NOMO-1 (cell line): ENCODE measurements at regions not wholly inside any gene's neighbourhood (a gene's known extent, or its start where the extent isn't known, plus 50 kb on each side); places are given as distances from the start of the nearest gene placed in this dataset.
"Not testable (repeated sequence)": the region's sequence is repeated elsewhere in the genome, so short reads cannot be mapped to it uniquely, and the experiment has no call there.

Experiments
- DNase-seq, 2 experiments: peaks; one replicate each; lab custom pipeline; 2025; ENCODE audit not compliant: unreplicated experiment in 2 of 2; lab: John Stamatoyannopoulos, UW

DNA sequence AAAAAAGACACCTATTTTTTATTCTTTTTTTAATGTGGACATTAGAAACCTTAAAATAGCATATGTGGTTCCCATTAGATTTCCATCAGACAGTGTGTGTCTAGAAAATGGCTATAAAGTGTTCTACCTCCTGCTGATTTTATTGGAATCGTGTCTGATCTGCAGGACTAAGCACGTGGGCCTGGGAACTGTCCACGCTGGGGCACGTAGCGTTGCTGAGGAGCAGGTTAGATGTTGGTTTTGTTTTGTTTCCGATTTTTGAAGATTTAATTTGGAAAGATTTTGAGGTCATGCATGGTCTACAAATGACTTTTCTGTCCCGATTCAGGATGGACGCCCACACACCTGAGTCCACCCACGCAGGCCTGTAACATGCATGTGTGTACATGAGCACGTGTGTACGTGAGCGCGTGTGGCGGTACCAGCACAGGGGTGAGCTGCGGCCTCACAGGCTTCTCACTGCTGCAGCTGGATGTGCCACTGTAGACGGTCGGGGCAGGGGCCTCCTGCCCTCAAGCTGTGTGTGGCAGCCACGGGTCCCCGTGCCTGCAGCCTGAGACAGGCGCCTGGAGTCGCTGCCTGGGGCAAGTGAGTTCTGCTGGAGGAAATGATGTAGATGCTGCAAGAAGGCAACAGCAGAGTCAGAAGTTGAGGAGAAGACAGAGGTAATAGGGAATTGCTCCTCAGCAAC lies 99.7 kb upstream of the CTDP1 start:
- no peak for DNase-seq

GRCh38 chr18:79580498-79581171 lies 99.0 kb upstream of the CTDP1 start:
- DNase-seq: no peak

- DNase-seq: no peak
Observed at GRCh38 chr18:79581406-79581805, 98.2 kb upstream of the CTDP1 start.

DNA sequence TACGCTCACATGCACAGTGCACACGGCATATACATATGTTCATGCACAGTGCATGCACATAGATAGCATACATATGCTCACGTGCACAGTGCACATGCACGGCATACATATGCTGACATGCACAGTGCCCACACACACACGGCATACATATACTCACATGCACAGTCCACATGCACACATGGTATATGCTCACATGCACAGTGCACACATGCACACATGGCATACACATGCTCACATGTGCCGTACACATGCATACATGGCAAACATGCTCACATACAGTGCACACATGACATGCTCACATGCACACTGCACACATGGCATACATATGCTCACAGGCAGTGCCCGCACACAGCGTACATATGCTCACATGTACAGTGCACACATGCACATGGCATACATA lies 97.7 kb upstream of the CTDP1 start:
- no peak for DNase-seq

DNA sequence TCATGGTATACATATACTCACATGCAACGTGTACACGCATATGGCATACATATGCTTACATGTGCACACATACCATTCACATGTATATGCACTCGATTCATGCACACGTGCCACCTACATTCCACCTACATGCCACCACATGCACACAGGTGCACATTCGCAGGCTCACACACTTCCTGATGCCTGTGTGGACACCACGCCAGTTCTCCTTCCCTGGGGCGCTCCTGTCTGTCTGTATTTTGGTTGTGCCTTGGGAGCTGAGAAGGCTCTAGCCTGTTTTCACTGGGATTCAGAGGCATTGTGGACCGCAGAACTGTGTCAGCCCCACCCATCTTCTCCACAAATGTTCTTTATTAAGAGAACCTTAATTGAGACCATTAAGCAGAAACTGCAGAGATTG lies 96.6 kb upstream of the CTDP1 start:
- no peak for DNase-seq

DNA sequence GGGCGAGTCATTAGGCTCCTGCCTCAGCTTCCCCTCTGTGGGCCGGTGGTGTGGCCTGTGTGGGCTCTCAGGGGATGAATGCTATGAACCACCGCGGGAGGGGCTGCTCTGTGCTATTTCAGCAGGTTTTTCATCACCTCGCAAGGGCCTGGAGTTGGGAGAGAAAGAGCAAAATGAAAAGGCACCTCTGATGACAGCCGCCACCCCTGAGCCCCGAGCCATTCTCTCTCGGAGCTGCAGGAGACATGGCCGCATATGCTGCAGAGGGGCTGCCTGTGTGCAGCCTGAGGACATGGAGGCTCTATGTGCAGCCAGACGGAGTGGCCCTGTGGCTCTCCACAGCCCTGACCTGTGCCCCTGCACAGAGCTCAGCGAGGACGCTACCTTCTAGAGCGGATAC lies 96.2 kb upstream of the CTDP1 start:
- no peak for DNase-seq

GRCh38 chr18:79583984-79584401 lies 95.6 kb upstream of the CTDP1 start:
- peak; percentile 48 to 53 for DNase-seq

DNA sequence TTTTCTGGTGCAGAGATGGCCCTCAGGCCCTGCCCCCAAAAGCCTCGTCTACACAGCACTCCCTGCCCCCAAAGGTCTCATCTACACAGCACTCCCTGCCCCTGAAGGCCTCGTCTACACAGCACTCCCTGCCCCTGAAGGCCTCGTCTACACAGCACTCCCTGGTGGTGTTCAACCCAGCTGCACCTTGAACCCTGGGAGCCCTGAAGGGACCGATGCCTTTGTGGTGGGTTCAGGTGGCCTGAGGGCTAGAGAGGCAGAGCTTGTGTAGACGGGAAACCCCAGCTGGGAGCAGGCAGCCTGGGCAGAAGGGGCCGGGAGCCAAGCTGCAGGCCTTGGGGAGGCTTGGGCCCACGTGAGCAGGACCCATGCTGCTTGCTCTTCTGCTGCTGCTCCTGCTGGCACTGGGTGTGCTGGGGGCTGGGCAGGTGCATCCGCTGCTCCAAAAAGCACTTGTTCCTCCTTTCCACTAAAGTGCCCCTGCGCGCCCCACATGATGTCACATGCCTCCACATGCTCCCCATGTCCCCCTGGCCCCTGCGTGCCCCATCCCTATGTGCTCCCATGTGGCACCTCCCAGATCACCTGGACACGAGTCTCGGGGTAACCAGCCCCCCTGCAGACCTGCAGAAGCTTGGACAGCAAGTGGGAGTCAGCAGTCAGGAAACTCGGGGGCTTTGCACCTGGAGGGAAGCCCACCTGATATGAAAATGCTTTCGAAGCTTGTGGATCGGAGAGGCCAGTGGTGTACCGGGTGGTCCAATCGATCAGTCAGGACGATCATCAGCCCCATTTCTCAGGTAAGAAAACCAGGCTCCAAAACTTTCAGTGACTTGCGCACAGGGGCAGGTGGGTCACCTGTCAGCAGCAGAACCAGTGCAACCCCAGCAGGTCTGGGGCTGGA lies 94.9 kb upstream of the CTDP1 start:
- no peak for DNase-seq

- no peak for DNase-seq
Observed at GRCh38 chr18:79585395-79586370, 93.9 kb upstream of the CTDP1 start.

DNA sequence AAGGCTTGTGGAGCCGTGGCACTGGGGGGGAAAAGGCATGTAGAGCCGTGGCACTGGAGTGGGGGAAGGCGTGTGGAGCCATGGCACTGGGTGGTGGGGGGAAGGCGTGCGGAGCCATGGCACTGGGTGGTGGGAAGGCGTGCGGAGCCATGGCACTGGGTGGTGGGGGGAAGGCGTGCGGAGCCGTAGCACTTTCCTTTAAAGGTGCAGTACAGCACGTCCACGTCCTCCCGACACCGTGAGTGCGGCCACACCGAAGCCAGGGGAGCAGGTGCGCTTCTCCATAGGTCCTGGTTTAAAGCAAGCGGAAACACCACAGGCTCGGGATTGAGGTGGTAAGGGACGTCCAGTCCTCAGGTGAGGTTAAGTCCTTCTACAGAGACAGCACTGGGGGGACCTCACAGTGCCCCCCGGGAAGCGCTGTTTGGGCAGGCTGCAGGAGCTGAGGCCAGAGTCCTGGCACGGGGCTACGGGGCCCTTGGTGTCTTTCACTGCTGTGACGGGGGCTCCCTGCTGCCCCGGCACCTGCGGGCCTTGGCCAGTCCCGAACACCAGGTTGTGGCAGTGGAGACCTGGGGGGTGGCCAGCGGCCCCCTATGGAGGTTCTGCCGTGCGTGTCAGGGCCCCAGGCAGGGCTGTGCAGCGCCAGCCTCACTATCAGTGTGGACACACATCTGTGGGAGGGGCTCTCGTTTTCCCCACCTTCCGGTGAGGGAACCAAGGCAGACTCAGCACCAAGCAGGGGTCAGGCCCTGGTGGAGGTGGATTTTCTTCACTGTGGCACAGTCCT lies 93.0 kb upstream of the CTDP1 start:
- DNase-seq: no peak

DNA sequence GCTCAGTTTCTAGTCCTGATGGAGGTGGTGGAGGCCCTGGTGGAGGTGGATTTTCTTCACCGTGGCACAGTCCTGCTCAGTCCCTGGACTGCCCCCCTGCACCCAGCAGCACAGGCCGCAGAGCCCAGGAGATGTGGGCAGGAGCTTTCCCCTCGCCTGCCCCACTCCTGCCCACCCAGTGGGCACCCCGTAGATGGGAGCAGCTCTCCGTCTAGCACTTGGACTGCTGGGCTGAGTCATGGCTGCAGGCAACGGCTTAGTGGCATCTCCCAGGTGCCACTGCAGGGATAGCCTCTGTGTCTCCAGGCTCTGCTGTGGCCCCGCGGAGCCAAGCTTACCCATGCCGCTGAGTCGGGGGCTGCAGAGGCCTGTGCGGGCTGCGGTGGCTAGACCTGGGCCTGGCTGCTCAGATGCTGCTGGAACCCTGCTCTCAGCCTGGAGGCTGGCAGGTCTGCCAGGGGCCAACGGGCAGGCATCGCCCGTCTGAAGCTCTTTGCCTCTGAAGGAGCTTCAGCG lies 92.3 kb upstream of the CTDP1 start:
- DNase-seq: no peak

GRCh38 chr18:79587779-79588635 lies 91.6 kb upstream of the CTDP1 start:
- no peak for DNase-seq

- DNase-seq: no peak
Observed at GRCh38 chr18:79588636-79589481, 90.7 kb upstream of the CTDP1 start.

DNA sequence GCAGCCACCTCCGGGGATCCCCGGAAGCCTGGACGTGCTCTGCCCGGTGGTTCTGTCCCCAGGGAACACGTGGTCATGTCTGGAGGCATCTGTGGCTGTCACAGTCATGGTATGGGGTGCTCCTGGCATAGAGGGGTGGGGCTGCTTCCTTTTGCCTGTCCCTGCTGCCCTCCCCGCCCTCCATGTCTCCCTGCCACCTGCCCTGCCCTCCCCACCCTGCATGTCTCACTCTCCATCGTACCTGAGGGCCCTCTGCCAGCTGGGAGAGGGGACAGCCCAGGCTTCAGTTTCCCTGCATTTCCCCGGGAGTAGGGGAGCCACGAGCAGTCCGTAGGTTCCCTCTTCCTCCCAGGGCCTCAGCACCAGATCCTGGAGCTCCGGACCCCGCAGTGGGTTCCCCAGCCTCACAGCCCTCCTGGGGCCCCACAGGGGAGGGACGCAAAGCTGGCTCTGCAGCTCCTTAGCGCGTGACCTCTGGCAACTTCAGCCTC lies 90.0 kb upstream of the CTDP1 start:
- DNase-seq: no peak

DNA sequence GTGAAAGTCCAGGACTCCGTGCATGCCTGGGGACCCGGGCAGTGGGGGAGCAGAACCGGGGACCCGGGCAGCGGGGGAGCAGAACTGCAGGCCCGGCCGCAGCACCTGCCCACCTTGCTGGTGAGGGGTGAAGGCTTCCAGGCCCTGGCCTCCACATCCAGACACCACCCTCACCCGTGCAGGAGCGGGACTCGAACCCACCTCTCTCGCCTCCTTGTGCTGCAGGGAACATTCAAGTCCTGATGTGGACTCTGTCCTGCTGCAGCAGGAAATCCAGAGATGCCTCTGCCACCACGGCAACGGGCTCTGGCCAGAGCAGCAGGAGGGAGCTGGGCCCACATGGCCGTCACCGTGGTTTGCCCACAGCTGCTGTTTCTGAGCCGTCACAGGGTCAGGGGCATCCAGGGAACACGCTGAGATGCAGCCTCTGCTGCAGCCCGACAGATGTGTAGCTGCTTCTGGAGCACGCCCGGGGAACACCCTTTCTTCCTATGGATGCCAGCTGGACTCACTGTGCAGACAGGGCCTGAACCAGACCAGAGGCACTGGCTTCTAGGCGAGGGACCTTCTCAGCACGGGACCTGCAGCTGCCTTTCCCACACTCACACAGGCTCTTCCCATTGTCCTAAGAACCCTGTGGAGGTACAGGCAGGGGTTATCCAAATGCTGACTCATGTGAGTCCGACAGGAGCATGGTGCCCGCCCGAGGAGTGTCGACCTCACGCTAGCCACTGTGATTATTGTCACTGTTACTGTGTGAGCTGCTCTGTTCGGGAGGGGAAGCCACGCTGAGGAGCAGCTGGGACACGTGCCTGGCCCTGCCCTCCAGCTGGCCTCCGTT lies 89.2 kb upstream of the CTDP1 start:
- DNase-seq: no peak

GRCh38 chr18:79591032-79591308 lies 88.6 kb upstream of the CTDP1 start:
- no peak for DNase-seq

GRCh38 chr18:79592684-79593083 lies 86.9 kb upstream of the CTDP1 start:
- not testable (repeated sequence) for DNase-seq
